Lower leg skin (tissue), 3 donors: ENCODE measurements at regions not wholly inside any gene's neighbourhood (a gene's known extent, or its start where the extent isn't known, plus 50 kb on each side); places are given as distances from the start of the nearest gene placed in this dataset.

Experiments used
- CTCF ChIP-seq, 3 donors: fragments of 450-650 bp; IDR thresholded peaks; one replicate each; pipeline ENCODE4 v1.5.1; 2016; ENCODE audit warnings: antibody characterized with exemption in 3 of 3, mild to moderate bottlenecking in 3 of 3, moderate library complexity in 2 of 3
- POLR2A ChIP-seq, 2 donors: fragments of 450-650 bp; IDR thresholded peaks; one replicate each; pipeline ENCODE4 v1.6.1; 2016 to 2017; ENCODE audit warnings: antibody characterized with exemption in 2 of 2, mild to moderate bottlenecking in 1 of 2, moderate library complexity in 1 of 2

GRCh38 chr18:46196627-46197243 is 92.5 kb downstream of the HAUS1 start:
- no peak for TF ChIP-seq CTCF (IDR thresholded peaks at IDR 0.05)
- no peak for TF ChIP-seq POLR2A (IDR thresholded peaks at IDR 0.05)
